Lung (tissue), 11 donors: ENCODE measurements at regions not wholly inside any gene's neighbourhood (a gene's known extent, or its start where the extent isn't known, plus 50 kb on each side); places are given as distances from the start of the nearest gene placed in this dataset.

Experiments used
- ATAC-seq: fragments of 200-7000 bp; cut with Tn5 transposase; one replicate; pipeline ENCODE4 v1.9.1; 2020; ENCODE audit warnings: moderate number of reproducible peaks; ENCODE audit not compliant: insufficient read depth, low FRiP score
- DNase-seq, 3 donors: peaks; one replicate each; pipeline ENCODE4 v3.0.0-alpha.2; 2013 to 2017
- H3K27ac ChIP-seq, 2 donors: one replicate each; pipeline ENCODE4 v1.5.1; 2013; ENCODE audit warnings: mild to moderate bottlenecking in 2 of 2, moderate library complexity in 2 of 2, control low read depth in 1 of 2, inconsistent platforms in 1 of 2, low read depth in 1 of 2, low read length in 1 of 2
- H3K27me3 ChIP-seq, 3 donors: one replicate each; pipeline ENCODE4 v1.5.1; 2013; ENCODE audit warnings: low read length in 2 of 3; ENCODE audit not compliant: control insufficient read depth in 3 of 3, insufficient read depth in 3 of 3
- H3K36me3 ChIP-seq, 4 donors: one replicate each; pipeline ENCODE4 v1.5.1; 2013; ENCODE audit warnings: low read length in 4 of 4, mild to moderate bottlenecking in 1 of 4, moderate library complexity in 1 of 4; ENCODE audit not compliant: control insufficient read depth in 4 of 4, insufficient read depth in 4 of 4
- H3K4me1 ChIP-seq, 5 donors: one replicate each; pipeline ENCODE4 v1.5.1; 2013; ENCODE audit warnings: low read length in 5 of 5, mild to moderate bottlenecking in 2 of 5, moderate library complexity in 1 of 5; ENCODE audit not compliant: control insufficient read depth in 5 of 5, insufficient read depth in 5 of 5
- H3K4me3 ChIP-seq: one replicate; pipeline ENCODE4 v1.5.1; 2013; ENCODE audit warnings: mild to moderate bottlenecking, control low read depth, moderate library complexity
- H3K9ac ChIP-seq, 2 donors: one replicate each; pipeline ENCODE4 v1.5.1; 2013; ENCODE audit warnings: low read length in 2 of 2, control low read depth in 1 of 2; ENCODE audit not compliant: insufficient read depth in 1 of 2
- H3K9me3 ChIP-seq, 4 donors: one replicate each; pipeline ENCODE4 v1.5.1; 2013; ENCODE audit warnings: low read length in 3 of 4, mild to moderate bottlenecking in 1 of 4, moderate library complexity in 1 of 4; ENCODE audit not compliant: control insufficient read depth in 4 of 4, insufficient read depth in 3 of 4
- CTCF ChIP-seq: IDR thresholded peaks from 2 replicates; pipeline ENCODE4 v1.5.1; 2012; ENCODE audit warnings: mild to moderate bottlenecking; ENCODE audit errors: control extremely low read depth, extremely low read depth
- WGBS, 2 donors: extraction: QIAGEN DNeasy Blood & Tissue Kit; methylation state at CpG; one replicate each; pipeline ENCODE4 v1.1.7; 2013; 5-methylcytosine and 5-hydroxymethylcytosine counted together
- donor health status: control.
- donor health status: control.
- donor health status: Bipolar disorder and iron deficiency.
- donor health status: healthy.
- donor health status: DM: yes; HTN: yes; CAD: no.

- WGBS, 2 donors = 91 to 94% methylated on average over 6 of the region's 6 CpGs
- Histone ChIP-seq H3K9me3 (no peaks in the 10 kb centered on the region), H3K9ac (no peak overlapping the region), H3K4me1 (peaks cover 0 to 14% (median 0%) of the 10 kb centered on the region in 5 donors), H3K27ac (no peak overlapping the region), H3K27me3 (no peaks in the 10 kb centered on the region), H3K4me3 (no peak overlapping the region), H3K36me3 (no peaks in the 10 kb centered on the region)
- ATAC-seq (no peak), DNase-seq (no peak)
- TF ChIP-seq CTCF = no peak
These were observed 89.5 kb upstream of the AKIRIN2 start for GRCh38 chr6:87791485-87791884.

GRCh38 chr6:87791029-87791428, 89.0 kb upstream of the AKIRIN2 start:
- H3K9me3 ChIP-seq = no peaks in the 10 kb centered on the region
- no peaks in the 10 kb centered on the region for H3K36me3 ChIP-seq
- TF ChIP-seq CTCF = no peak
- DNase-seq (peak in 2 of 3 donors; percentile 74 to 83), ATAC-seq (peak; percentile 50)
- H3K9ac ChIP-seq = no peak overlapping the region
- H3K4me1 ChIP-seq = peaks cover 0 to 14% (median 0%) of the 10 kb centered on the region in 5 donors
- H3K4me3 ChIP-seq = no peak overlapping the region
- H3K27ac ChIP-seq = no peak overlapping the region
- no peaks in the 10 kb centered on the region for H3K27me3 ChIP-seq

- H3K9me3 ChIP-seq = no peaks in the 10 kb centered on the region
- DNase-seq (no peak), ATAC-seq (no peak)
- 70 to 82% methylated on average over 3 of the region's 3 CpGs for WGBS, 2 donors
- H3K4me3 ChIP-seq = no peak overlapping the region
- no peaks in the 10 kb centered on the region for H3K36me3 ChIP-seq
- peaks cover 0 to 14% (median 0%) of the 10 kb centered on the region in 5 donors for H3K4me1 ChIP-seq
- H3K27me3 ChIP-seq = no peaks in the 10 kb centered on the region
- H3K27ac ChIP-seq = no peak overlapping the region
- H3K9ac ChIP-seq = no peak overlapping the region
- TF ChIP-seq CTCF = no peak
These were observed 87.9 kb upstream of the AKIRIN2 start for GRCh38 chr6:87789900-87790290.

GRCh38 chr6:87789198-87789899, 87.3 kb upstream of the AKIRIN2 start:
- ATAC-seq (no peak), DNase-seq (peak in 2 of 3 donors; percentile 26 to 36)
- WGBS, 2 donors = 43 to 50% methylated on average over 2 of the region's 2 CpGs

More at GRCh38 chr6:87789198-87789899, 87.3 kb upstream of the AKIRIN2 start:
- Histone ChIP-seq H3K4me3 (no peak overlapping the region), H3K36me3 (no peaks in the 10 kb centered on the region), H3K27ac (peak overlapping the region in 1 of 2 donors; percentile 9), H3K9ac (no peak overlapping the region), H3K27me3 (no peaks in the 10 kb centered on the region), H3K9me3 (no peaks in the 10 kb centered on the region), H3K4me1 (peaks cover 0 to 14% (median 0%) of the 10 kb centered on the region in 5 donors)
- no peak for TF ChIP-seq CTCF
